ENCODE measurements at regions not wholly inside any gene's neighbourhood (a gene's known extent, or its start where the extent isn't known, plus 50 kb on each side); places are given as distances from the start of the nearest gene placed in this dataset.

- no peak for TF ChIP-seq POLR2A (IDR thresholded peaks at IDR 0.05)
- no peak for TF ChIP-seq CTCF (IDR thresholded peaks at IDR 0.05)
These were observed 259.7 kb upstream of the ZNF608 start for GRCh38 chr5:125006011-125006685.
